ENCODE measurements at regions not wholly inside any gene's neighbourhood (a gene's known extent, or its start where the extent isn't known, plus 50 kb on each side); places are given as distances from the start of the nearest gene placed in this dataset.
A peak's percentile ranks its signal among the peaks of the same experiment; 100 is the strongest.

- TF ChIP-seq EP300 (IDR thresholded peaks at IDR 0.05) (no peak), POLR2A (IDR thresholded peaks at IDR 0.05) (no peak)
- TF ChIP-seq, protein P1, sequence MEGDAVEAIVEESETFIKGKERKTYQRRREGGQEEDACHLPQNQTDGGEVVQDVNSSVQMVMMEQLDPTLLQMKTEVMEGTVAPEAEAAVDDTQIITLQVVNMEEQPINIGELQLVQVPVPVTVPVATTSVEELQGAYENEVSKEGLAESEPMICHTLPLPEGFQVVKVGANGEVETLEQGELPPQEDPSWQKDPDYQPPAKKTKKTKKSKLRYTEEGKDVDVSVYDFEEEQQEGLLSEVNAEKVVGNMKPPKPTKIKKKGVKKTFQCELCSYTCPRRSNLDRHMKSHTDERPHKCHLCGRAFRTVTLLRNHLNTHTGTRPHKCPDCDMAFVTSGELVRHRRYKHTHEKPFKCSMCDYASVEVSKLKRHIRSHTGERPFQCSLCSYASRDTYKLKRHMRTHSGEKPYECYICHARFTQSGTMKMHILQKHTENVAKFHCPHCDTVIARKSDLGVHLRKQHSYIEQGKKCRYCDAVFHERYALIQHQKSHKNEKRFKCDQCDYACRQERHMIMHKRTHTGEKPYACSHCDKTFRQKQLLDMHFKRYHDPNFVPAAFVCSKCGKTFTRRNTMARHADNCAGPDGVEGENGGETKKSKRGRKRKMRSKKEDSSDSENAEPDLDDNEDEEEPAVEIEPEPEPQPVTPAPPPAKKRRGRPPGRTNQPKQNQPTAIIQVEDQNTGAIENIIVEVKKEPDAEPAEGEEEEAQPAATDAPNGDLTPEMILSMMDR (IDR thresholded peaks at IDR 0.05) = no peak
- DNase-seq (ENCODE audit: low spot score in 2 of 2) = no peak
- Histone ChIP-seq H3K9me3 (no peaks in the 10 kb centered on the region), H3K27me3 (no peaks in the 10 kb centered on the region), H3K4me1 (peaks cover 3 to 62% (median 14%) of the 10 kb centered on the region in 4 donors), H3K4me3 (no peak overlapping the region), H3K36me3 (no peaks in the 10 kb centered on the region), H3K27ac (peak overlapping the region in 3 of 4 donors; percentile 14 to 82 (median 77))
- WGBS, 2 donors = 89 to 95% methylated on average over 8 of the region's 8 CpGs
Measured at GRCh38 chr20:58018590-58018989, 209.9 kb downstream of the ANKRD60 start.

DNA sequence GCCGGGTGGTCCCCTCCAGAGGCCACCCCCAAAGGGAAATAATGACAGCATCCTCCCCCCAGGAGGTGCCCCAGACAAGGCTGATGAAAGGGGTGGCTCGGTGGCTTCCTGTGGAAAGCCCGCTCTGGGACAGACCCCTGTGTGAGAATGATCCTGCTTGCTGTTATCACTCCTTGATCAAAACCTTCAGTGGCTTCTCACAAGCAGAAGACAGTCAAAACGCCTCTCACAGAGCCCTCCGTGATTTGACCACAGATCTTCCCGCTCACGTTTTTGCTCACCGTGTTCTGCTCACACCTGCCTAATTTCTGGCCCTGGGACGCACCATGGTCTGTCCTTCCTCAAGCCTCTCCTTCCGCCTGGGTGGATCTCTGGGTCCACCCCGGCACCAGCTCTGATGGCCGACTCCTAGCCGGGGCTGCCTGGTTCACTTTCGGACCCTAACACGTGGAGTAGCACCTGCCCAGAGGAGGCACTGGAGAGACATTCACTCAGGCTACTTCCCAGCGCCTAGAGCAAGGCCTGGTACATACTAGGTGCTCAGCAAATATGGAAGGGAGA, 210.4 kb downstream of the ANKRD60 start:
- Histone ChIP-seq H3K4me3 (no peak overlapping the region), H3K27ac (peak overlapping the region; percentile 14 to 82 (median 70)), H3K4me1 (peaks cover 3 to 62% (median 14%) of the 10 kb centered on the region in 4 donors), H3K36me3 (no peaks in the 10 kb centered on the region), H3K9me3 (no peaks in the 10 kb centered on the region), H3K27me3 (no peaks in the 10 kb centered on the region)
- DNase-seq (ENCODE audit: low spot score in 2 of 2) = no peak
- TF ChIP-seq POLR2A (IDR thresholded peaks at IDR 0.05) (no peak), EP300 (IDR thresholded peaks at IDR 0.05) (no peak)
- TF ChIP-seq, protein P1 (IDR thresholded peaks at IDR 0.05) = no peak
- 84 to 91% methylated on average over 12 to 15 of the region's 16 CpGs for WGBS, 2 donors

DNA sequence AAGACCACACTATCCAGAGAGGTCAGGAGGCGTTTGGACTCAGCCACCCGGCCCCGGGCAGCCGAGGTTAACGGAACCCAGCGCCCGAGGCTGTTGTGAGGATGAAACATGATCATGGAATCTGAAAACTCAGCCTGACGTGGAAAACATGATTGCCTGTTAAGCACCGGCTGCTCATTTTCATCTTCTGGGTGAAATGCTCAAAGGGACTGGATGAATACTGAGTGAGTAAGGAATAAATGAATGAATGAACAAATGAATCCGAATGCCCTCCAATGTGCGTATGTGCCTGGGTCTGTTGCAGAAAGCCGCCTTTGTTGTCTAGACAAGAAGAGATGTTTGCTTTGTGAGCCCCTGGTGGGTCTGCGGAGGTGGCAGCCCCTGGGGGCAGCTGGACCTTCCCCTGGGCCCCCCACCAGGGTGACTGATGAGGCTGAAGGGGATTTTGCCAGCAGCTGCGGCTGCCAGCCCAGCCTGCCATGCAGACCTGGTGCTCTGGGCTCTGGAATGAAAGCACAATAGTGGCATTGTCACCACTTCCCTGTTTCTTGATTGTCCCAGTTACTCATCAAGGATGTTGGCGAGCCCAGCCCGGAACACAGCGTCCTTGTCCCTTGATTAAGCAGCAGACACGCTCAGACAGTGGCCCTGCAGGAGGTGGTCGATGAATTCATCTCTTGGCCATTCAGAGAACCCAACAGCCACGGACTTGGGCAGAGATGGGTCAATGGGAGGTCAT, 211.1 kb downstream of the ANKRD60 start:
- Histone ChIP-seq H3K27ac (peak overlapping the region; percentile 14 to 82 (median 70)), H3K4me3 (no peak overlapping the region), H3K4me1 (peaks cover 3 to 62% (median 14%) of the 10 kb centered on the region in 4 donors), H3K27me3 (no peaks in the 10 kb centered on the region), H3K36me3 (no peaks in the 10 kb centered on the region), H3K9me3 (no peaks in the 10 kb centered on the region)
- TF ChIP-seq, protein P1 (IDR thresholded peaks at IDR 0.05) = peak in 1 of 5 experiments; percentile 17
- TF ChIP-seq POLR2A (IDR thresholded peaks at IDR 0.05) (no peak), EP300 (IDR thresholded peaks at IDR 0.05) (peak in 1 of 2 donors; percentile 87)
- WGBS, 2 donors = 38 to 47% methylated on average over 17 of the region's 20 CpGs
- peak in 1 of 2 donors; percentile 28 for DNase-seq (ENCODE audit: low spot score in 2 of 2)

DNA sequence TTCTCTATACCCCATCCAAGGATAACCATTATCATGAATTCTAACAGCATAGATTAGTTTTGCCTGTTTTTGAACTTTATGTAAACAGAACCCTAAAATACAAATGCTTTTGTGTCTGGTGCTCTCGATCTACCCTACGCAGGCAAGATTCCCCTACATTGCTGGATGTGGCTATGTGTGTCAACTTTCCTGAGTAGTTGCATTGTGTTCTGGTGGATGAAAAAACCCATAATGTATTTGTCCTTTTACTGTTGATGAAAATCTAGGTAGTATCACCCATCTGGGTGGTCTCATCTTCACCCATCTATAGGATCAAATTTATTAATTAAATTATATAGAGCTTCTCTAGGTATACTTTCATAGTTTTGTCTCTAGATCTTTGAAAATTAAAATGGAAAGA, 211.7 kb downstream of the ANKRD60 start:
- no peaks in the 10 kb centered on the region for H3K27me3 ChIP-seq
- no peaks in the 10 kb centered on the region for H3K9me3 ChIP-seq
- H3K4me1 ChIP-seq = peaks cover 3 to 59% (median 13%) of the 10 kb centered on the region in 4 donors
- WGBS, 2 donors = 45 to 65% methylated on average over 2 of the region's 2 CpGs
- peak overlapping the region; percentile 10 to 82 (median 56) for H3K27ac ChIP-seq
- TF ChIP-seq EP300 (IDR thresholded peaks at IDR 0.05) (no peak), POLR2A (IDR thresholded peaks at IDR 0.05) (no peak)
- TF ChIP-seq, protein P1 (IDR thresholded peaks at IDR 0.05) = no peak
- no peak for DNase-seq (ENCODE audit: low spot score in 2 of 2)
- H3K36me3 ChIP-seq = no peaks in the 10 kb centered on the region
- no peak overlapping the region for H3K4me3 ChIP-seq

- Histone ChIP-seq H3K27me3 (no peaks in the 10 kb centered on the region), H3K4me1 (peaks cover 0 to 39% (median 4%) of the 10 kb centered on the region in 4 donors), H3K27ac (no peak overlapping the region), H3K36me3 (no peaks in the 10 kb centered on the region), H3K9me3 (no peaks in the 10 kb centered on the region), H3K4me3 (no peak overlapping the region)
- 80 to 86% methylated on average over 5 of the region's 5 CpGs for WGBS, 2 donors
- DNase-seq (ENCODE audit: low spot score in 2 of 2) = no peak
- TF ChIP-seq, protein P1 (IDR thresholded peaks at IDR 0.05) = no peak
- TF ChIP-seq EP300 (IDR thresholded peaks at IDR 0.05) = no peak
- TF ChIP-seq POLR2A (IDR thresholded peaks at IDR 0.05) = no peak
Measured at GRCh38 chr20:58014628-58015315, 213.7 kb downstream of the ANKRD60 start.

Measured in tibial nerve (tissue), 4 donors.